Astrocyte (in vitro differentiated cells and primary cell): ENCODE measurements at regions not wholly inside any gene's neighbourhood (a gene's known extent, or its start where the extent isn't known, plus 50 kb on each side); places are given as distances from the start of the nearest gene placed in this dataset.
"Not testable (repeated sequence)": the region's sequence is repeated elsewhere in the genome, so short reads cannot be mapped to it uniquely, and the experiment has no call there.

Experiments used
- DNase-seq: peaks from one replicate; pipeline ENCODE4 v3.0.0-alpha.2; 2010; ENCODE audit warnings: low read depth
- FAIRE-seq: peaks from 2 replicates; lab custom pipeline; 2011; peaks lifted over from hg19 to GRCh38; lab: Jason Lieb, UNC
- H2AFZ ChIP-seq: 2 replicates; pipeline ENCODE4 v1.6.0; 2012; ENCODE audit warnings: low read depth, low read length, inconsistent platforms
- H3K27ac ChIP-seq: 2 replicates; pipeline ENCODE4 v1.5.1; 2011; ENCODE audit warnings: low read depth, low read length, inconsistent platforms
- H3K27me3 ChIP-seq: 2 replicates; pipeline ENCODE4 v1.6.0; 2011; ENCODE audit warnings: low read length, inconsistent platforms; ENCODE audit not compliant: insufficient read depth
- H3K36me3 ChIP-seq: 2 replicates; pipeline ENCODE4 v1.5.1; 2011; ENCODE audit warnings: low read length, inconsistent platforms; ENCODE audit not compliant: insufficient read depth
- H3K4me1 ChIP-seq: 2 replicates; pipeline ENCODE4 v1.5.1; 2011; ENCODE audit warnings: low read length, inconsistent platforms; ENCODE audit not compliant: insufficient read depth
- H3K4me2 ChIP-seq: 2 replicates; pipeline ENCODE4 v1.6.0; 2012; ENCODE audit warnings: low read length, inconsistent platforms
- H3K4me3 ChIP-seq: 2 replicates; pipeline ENCODE4 v1.5.1; 2011; ENCODE audit warnings: low read depth, mild to moderate bottlenecking, low read length, inconsistent platforms; ENCODE audit not compliant: insufficient read depth
- H3K79me2 ChIP-seq: 2 replicates; pipeline ENCODE4 v1.6.0; 2012; ENCODE audit warnings: mild to moderate bottlenecking, low read length, inconsistent platforms; ENCODE audit not compliant: insufficient read depth
- H3K9ac ChIP-seq: 2 replicates; pipeline ENCODE4 v1.6.0; 2012; ENCODE audit warnings: mild to moderate bottlenecking, low read length, inconsistent platforms
- H3K9me3 ChIP-seq: 2 replicates; pipeline ENCODE4 v1.5.1; 2012; ENCODE audit warnings: low read depth, mild to moderate bottlenecking, low read length, inconsistent platforms; ENCODE audit not compliant: insufficient read depth
- H4K20me1 ChIP-seq: 2 replicates; pipeline ENCODE4 v1.6.0; 2012; ENCODE audit warnings: low read length, inconsistent platforms; ENCODE audit not compliant: insufficient read depth
- H3K27ac Mint-ChIP-seq: one replicate; pipeline ENCODE4 v1.8.0; 2021; ENCODE audit warnings: mild to moderate bottlenecking, mixed read lengths; ENCODE audit not compliant: unreplicated experiment
- H3K27me3 Mint-ChIP-seq: one replicate; pipeline ENCODE4 v1.8.0; 2021; ENCODE audit warnings: low read depth, mixed read lengths; ENCODE audit not compliant: unreplicated experiment
- H3K36me3 Mint-ChIP-seq: one replicate; pipeline ENCODE4 v1.8.0; 2021; ENCODE audit warnings: low read depth, mixed read lengths; ENCODE audit not compliant: unreplicated experiment
- H3K4me1 Mint-ChIP-seq: one replicate; pipeline ENCODE4 v1.8.0; 2021; ENCODE audit warnings: low read depth, mixed read lengths; ENCODE audit not compliant: unreplicated experiment
- H3K4me3 Mint-ChIP-seq: one replicate; pipeline ENCODE4 v1.8.0; 2021; ENCODE audit warnings: mild to moderate bottlenecking, moderate library complexity, mixed read lengths; ENCODE audit not compliant: unreplicated experiment
- H3K9me3 Mint-ChIP-seq: one replicate; pipeline ENCODE4 v1.8.0; 2021; ENCODE audit warnings: mild to moderate bottlenecking, mixed read lengths; ENCODE audit not compliant: unreplicated experiment
- CTCF ChIP-seq: IDR thresholded peaks from 2 replicates; pipeline ENCODE4 v1.5.1; 2011; ENCODE audit warnings: low read depth, mild to moderate bottlenecking, inconsistent platforms, low read length, moderate library complexity; ENCODE audit not compliant: insufficient read depth
- EZH2 ChIP-seq: IDR thresholded peaks from 2 replicates; pipeline ENCODE4 v1.6.1; 2012; ENCODE audit warnings: mild to moderate bottlenecking, low read length, inconsistent platforms; ENCODE audit not compliant: insufficient read depth

GRCh38 chr11:13152736-13153541, 124.7 kb upstream of the BMAL1 start:
- Histone ChIP-seq H3K4me2 (no peak overlapping the region), H3K9me3 (no peaks in the 10 kb centered on the region), H3K36me3 (no peaks in the 10 kb centered on the region), H4K20me1 (no peaks in the 10 kb centered on the region), H2AFZ (no peak overlapping the region), H3K27me3 (no peaks in the 10 kb centered on the region), H3K4me3 (no peak overlapping the region), H3K79me2 (no peaks in the 10 kb centered on the region), H3K27ac (no peak overlapping the region), H3K9ac (no peak overlapping the region), H3K4me1 (no peaks in the 10 kb centered on the region)
- peaks cover 5% of the 10 kb centered on the region for H3K36me3 Mint-ChIP-seq
- no peaks in the 10 kb centered on the region for H3K4me1 Mint-ChIP-seq
- TF ChIP-seq EZH2 = no peak
- TF ChIP-seq CTCF = peak; percentile 68
- peaks cover 10% of the 10 kb centered on the region for H3K27me3 Mint-ChIP-seq
- DNase-seq = no peak
- no peak for FAIRE-seq
- no peak overlapping the region for H3K27ac Mint-ChIP-seq
- H3K4me3 Mint-ChIP-seq = no peak overlapping the region
- H3K9me3 Mint-ChIP-seq = peaks cover 14% of the 10 kb centered on the region

GRCh38 chr11:13154374-13154773, 123.2 kb upstream of the BMAL1 start:
- not testable (repeated sequence) for H3K4me1 Mint-ChIP-seq, DNase-seq, H3K79me2 ChIP-seq, H3K9ac ChIP-seq, H4K20me1 ChIP-seq, H3K27me3 Mint-ChIP-seq, H3K36me3 ChIP-seq, H3K4me1 ChIP-seq, H3K27ac Mint-ChIP-seq, H3K27me3 ChIP-seq, H3K9me3 ChIP-seq, H3K4me3 ChIP-seq, FAIRE-seq, H3K27ac ChIP-seq, H3K4me2 ChIP-seq, H3K4me3 Mint-ChIP-seq, H2AFZ ChIP-seq, H3K36me3 Mint-ChIP-seq
- peaks cover 16% of the 10 kb centered on the region for H3K9me3 Mint-ChIP-seq

DNA sequence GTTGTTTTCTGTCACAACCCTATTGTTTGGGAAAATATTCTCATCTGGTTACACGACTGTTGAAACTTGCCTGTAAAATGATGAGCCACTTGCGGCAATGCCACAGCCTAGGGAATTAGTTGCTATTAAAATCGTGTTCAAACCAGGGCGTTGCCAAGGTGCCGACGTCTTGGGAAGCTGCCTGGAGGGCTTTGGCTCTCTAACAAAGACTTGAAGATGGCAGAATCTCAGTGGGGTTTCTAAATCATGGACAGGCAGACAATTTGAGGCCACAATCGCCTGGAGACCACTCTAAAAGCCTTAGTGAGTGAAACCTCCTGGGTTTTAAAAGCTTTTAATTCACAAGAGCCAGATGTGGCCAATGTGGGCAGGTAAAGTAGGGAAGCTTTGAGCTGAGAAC, 117.2 kb upstream of the BMAL1 start:
- Mint-ChIP-seq H3K4me1 (no peaks in the 10 kb centered on the region), H3K27me3 (peaks cover 2% of the 10 kb centered on the region), H3K36me3 (peaks cover 5% of the 10 kb centered on the region), H3K9me3 (peaks cover 14% of the 10 kb centered on the region), H3K27ac (no peak overlapping the region), H3K4me3 (no peak overlapping the region)
- Histone ChIP-seq H2AFZ (no peak overlapping the region), H3K27ac (no peak overlapping the region), H3K79me2 (no peaks in the 10 kb centered on the region), H3K36me3 (no peaks in the 10 kb centered on the region), H3K4me3 (no peak overlapping the region), H4K20me1 (no peaks in the 10 kb centered on the region), H3K27me3 (peaks cover 19% of the 10 kb centered on the region), H3K9me3 (no peaks in the 10 kb centered on the region), H3K4me2 (no peak overlapping the region), H3K9ac (no peak overlapping the region), H3K4me1 (no peaks in the 10 kb centered on the region)
- FAIRE-seq (no peak), DNase-seq (no peak)
- TF ChIP-seq EZH2 (no peak), CTCF (no peak)
